ENCODE measurements at regions not wholly inside any gene's neighbourhood (a gene's known extent, or its start where the extent isn't known, plus 50 kb on each side); places are given as distances from the start of the nearest gene placed in this dataset.

GRCh38 chr11:92297567-92298553 is 73.2 kb downstream of the FAT3 start:
- TF ChIP-seq EP300 (IDR thresholded peaks at IDR 0.05): no peak
- TF ChIP-seq CTCF (IDR thresholded peaks at IDR 0.05): no peak
- no peak for TF ChIP-seq POLR2A (IDR thresholded peaks at IDR 0.05)

Measured in stomach (tissue), 4 donors.